ENCODE measurements at regions not wholly inside any gene's neighbourhood (a gene's known extent, or its start where the extent isn't known, plus 50 kb on each side); places are given as distances from the start of the nearest gene placed in this dataset.

DNA sequence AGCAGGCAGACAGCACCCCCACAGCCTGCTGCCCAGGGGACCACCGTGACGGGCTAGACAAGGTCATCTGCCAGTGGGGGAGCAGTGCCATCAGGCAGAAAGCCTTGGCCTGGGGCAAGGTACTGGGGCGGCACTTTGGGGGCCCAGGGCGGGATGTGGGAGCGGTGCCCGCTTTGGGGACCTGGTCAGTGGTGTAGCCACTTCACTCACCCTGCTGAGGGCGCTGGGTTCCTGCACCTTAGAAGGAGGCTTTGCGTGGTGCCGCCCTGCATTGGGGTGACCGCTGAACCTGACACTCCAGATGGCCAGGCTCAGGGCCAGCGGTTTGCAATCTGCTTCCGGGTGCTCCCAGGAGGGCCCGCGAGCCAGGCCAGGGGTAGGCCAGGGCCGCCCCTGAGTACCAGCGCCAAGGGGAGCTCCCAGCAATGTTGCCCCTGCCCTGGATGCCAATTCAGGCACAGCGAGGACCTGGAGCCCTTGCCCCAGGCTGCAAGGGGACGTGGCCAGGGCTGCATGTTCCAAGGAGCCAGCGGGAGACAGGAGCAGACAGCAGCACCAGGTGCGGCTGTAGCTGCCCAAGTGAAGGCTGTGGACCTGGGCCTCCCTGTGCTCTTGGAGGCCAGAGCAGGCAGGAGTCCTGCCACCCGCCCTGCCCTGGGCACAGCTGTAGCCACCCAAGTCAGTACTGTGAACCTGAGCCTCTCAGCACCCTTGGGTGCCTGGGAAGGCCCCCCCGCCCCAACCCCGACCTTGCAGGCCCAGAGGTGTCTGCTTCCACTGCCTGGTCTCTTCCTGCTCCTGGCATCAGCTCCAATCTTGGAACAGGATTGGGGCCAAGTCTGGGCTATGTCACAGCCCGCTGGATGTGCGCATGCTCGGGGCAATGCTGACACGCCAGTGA lies 550.7 kb downstream of the SLC6A15 start:
- no peak for TF ChIP-seq POLR2A (IDR thresholded peaks at IDR 0.05)
- TF ChIP-seq, protein P1, sequence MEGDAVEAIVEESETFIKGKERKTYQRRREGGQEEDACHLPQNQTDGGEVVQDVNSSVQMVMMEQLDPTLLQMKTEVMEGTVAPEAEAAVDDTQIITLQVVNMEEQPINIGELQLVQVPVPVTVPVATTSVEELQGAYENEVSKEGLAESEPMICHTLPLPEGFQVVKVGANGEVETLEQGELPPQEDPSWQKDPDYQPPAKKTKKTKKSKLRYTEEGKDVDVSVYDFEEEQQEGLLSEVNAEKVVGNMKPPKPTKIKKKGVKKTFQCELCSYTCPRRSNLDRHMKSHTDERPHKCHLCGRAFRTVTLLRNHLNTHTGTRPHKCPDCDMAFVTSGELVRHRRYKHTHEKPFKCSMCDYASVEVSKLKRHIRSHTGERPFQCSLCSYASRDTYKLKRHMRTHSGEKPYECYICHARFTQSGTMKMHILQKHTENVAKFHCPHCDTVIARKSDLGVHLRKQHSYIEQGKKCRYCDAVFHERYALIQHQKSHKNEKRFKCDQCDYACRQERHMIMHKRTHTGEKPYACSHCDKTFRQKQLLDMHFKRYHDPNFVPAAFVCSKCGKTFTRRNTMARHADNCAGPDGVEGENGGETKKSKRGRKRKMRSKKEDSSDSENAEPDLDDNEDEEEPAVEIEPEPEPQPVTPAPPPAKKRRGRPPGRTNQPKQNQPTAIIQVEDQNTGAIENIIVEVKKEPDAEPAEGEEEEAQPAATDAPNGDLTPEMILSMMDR (IDR thresholded peaks at IDR 0.05): no peak
- no peak for DNase-seq
- no peaks in the 10 kb centered on the region for H3K27me3 ChIP-seq
- 41 to 93% (median 87%) methylated on average over 4 to 27 of the region's 27 CpGs for WGBS, 4 donors
- no peak overlapping the region for H3K27ac ChIP-seq
- no peaks in the 10 kb centered on the region for H3K9me3 ChIP-seq (replicated peaks in 1 of 3)
- H3K4me3 ChIP-seq: no peak overlapping the region
- intact Hi-C loops (cut with DNase I): no loop called here
- no peaks in the 10 kb centered on the region for H3K36me3 ChIP-seq (replicated peaks in 1 of 2)
- no peaks in the 10 kb centered on the region for H3K4me1 ChIP-seq (replicated peaks in 1 of 2)

DNA sequence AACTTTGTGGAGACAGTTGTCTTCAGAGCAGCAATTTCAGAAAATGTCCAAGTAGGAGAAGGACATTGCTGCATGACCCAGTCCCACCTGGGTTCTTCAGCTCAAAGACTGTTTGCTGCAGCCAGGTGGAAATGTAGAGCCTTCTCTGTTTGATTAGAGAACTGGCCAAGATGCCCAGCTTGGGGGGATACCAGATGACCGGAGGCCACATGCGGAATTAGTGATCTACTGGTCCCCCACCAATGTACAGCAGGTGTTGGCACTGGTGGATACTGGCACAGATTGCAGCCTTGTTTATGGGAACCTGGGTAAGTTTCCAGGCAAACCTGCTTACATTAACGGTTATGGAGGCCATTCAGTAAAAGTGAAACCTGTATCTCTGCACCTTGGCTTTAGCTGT lies 555.3 kb downstream of the SLC6A15 start:
- H3K4me1 ChIP-seq (replicated peaks in 1 of 2): no peaks in the 10 kb centered on the region
- DNase-seq: no peak
- no peaks in the 10 kb centered on the region for H3K9me3 ChIP-seq (replicated peaks in 1 of 3)
- no peaks in the 10 kb centered on the region for H3K27me3 ChIP-seq
- intact Hi-C loops (cut with DNase I): no loop called here
- no peaks in the 10 kb centered on the region for H3K36me3 ChIP-seq (replicated peaks in 1 of 2)
- WGBS, 4 donors: 80 to 93% (median 88%) methylated on average over 3 of the region's 3 CpGs
- H3K27ac ChIP-seq: no peak overlapping the region
- TF ChIP-seq, protein P1 (IDR thresholded peaks at IDR 0.05): no peak
- no peak for TF ChIP-seq POLR2A (IDR thresholded peaks at IDR 0.05)
- H3K4me3 ChIP-seq: no peak overlapping the region

DNA sequence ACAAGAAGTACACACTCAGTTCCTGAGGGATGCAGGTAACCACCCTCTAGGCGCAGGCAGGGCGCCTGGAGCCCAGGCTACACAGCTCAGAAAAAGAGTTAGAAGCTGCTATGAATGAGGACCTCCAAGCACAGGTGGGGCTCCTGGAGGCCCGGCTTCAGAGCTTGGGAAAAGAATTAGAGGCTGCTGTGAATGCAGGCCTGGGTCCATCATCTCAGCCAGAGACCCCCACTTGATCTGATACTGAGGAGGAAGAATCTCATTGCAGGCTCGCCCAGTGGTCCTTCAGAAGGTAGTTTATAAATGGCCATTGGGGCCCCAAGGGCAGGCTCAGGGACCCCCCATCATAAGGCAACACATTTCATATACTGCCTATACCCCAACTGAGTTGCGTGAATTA lies 556.4 kb downstream of the SLC6A15 start:
- intact Hi-C loops (cut with DNase I): no loop called here
- H3K36me3 ChIP-seq (replicated peaks in 1 of 2): no peaks in the 10 kb centered on the region
- no peak for TF ChIP-seq POLR2A (IDR thresholded peaks at IDR 0.05)
- TF ChIP-seq, protein P1 (IDR thresholded peaks at IDR 0.05): no peak
- no peaks in the 10 kb centered on the region for H3K9me3 ChIP-seq (replicated peaks in 1 of 3)
- H3K27me3 ChIP-seq: no peaks in the 10 kb centered on the region
- no peak overlapping the region for H3K4me3 ChIP-seq
- WGBS, 4 donors: 65 to 89% (median 85%) methylated on average over 2 to 5 of the region's 5 CpGs
- H3K27ac ChIP-seq: no peak overlapping the region
- no peak for DNase-seq
- H3K4me1 ChIP-seq (replicated peaks in 1 of 2): no peaks in the 10 kb centered on the region

DNA sequence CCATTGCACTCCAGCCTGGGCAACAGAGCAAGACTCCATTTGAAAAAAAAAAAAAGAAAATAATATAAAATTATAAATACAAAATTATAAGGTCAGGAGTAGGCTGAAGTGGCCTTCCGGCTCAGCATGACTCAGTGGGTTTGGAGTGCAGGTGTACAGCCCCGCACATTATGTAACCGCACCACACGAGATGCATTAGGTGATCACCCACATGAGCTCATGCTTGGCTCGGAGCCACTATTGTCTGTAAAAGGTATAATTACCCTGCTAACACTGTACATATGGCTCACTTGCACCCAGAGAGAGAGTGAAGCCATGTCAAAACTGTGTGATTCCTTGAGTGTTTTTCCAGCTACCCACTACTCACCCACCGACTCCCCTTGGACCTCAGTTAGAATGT lies 557.0 kb downstream of the SLC6A15 start:
- H3K36me3 ChIP-seq (replicated peaks in 1 of 2): no peaks in the 10 kb centered on the region
- 87 to 90% (median 88%) methylated on average over 6 of the region's 6 CpGs for WGBS, 4 donors
- no peak for DNase-seq
- H3K9me3 ChIP-seq (replicated peaks in 1 of 3): no peaks in the 10 kb centered on the region
- intact Hi-C loops (cut with DNase I): no loop called here
- no peak for TF ChIP-seq POLR2A (IDR thresholded peaks at IDR 0.05)
- TF ChIP-seq, protein P1 (IDR thresholded peaks at IDR 0.05): no peak
- H3K27ac ChIP-seq: no peak overlapping the region
- H3K4me3 ChIP-seq: no peak overlapping the region
- H3K27me3 ChIP-seq: no peaks in the 10 kb centered on the region
- no peaks in the 10 kb centered on the region for H3K4me1 ChIP-seq (replicated peaks in 1 of 2)

Measured in adrenal gland (tissue), 9 donors.